Lower leg skin (tissue), 3 donors: ENCODE measurements at regions not wholly inside any gene's neighbourhood (a gene's known extent, or its start where the extent isn't known, plus 50 kb on each side); places are given as distances from the start of the nearest gene placed in this dataset.

Experiments used
- POLR2A ChIP-seq, 2 donors: fragments of 450-650 bp; IDR thresholded peaks; one replicate each; pipeline ENCODE4 v1.6.1; 2016 to 2017; ENCODE audit warnings: antibody characterized with exemption in 2 of 2, mild to moderate bottlenecking in 1 of 2, moderate library complexity in 1 of 2
- TF ChIP-seq, protein P1 (sequence below), 3 donors: fragments of 450-650 bp; IDR thresholded peaks; one replicate each; pipeline ENCODE4 v1.5.1; 2016; ENCODE audit warnings: antibody characterized with exemption in 3 of 3, mild to moderate bottlenecking in 3 of 3, moderate library complexity in 2 of 3

DNA sequence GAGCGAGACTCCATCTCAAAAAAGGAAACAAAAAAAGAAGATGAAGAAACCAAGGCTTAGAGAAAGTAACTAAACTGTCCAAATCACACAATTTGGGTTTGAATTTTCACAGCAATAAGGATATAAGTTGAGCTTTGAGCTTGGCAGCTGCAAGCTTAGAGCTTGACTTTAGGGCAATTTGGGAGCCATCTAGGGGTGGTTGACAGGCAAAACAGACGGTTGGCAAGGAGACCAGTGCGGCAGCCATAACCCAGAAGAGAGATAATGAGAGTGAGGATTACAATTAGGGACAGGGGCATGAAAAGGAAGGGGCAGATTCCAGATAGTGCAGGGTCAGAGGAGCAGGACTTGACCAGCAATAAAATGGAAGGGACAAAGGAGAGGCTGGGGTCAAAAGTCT lies 382.2 kb upstream of the HNRNPA3 start:
- TF ChIP-seq, protein P1, sequence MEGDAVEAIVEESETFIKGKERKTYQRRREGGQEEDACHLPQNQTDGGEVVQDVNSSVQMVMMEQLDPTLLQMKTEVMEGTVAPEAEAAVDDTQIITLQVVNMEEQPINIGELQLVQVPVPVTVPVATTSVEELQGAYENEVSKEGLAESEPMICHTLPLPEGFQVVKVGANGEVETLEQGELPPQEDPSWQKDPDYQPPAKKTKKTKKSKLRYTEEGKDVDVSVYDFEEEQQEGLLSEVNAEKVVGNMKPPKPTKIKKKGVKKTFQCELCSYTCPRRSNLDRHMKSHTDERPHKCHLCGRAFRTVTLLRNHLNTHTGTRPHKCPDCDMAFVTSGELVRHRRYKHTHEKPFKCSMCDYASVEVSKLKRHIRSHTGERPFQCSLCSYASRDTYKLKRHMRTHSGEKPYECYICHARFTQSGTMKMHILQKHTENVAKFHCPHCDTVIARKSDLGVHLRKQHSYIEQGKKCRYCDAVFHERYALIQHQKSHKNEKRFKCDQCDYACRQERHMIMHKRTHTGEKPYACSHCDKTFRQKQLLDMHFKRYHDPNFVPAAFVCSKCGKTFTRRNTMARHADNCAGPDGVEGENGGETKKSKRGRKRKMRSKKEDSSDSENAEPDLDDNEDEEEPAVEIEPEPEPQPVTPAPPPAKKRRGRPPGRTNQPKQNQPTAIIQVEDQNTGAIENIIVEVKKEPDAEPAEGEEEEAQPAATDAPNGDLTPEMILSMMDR (IDR thresholded peaks at IDR 0.05) = no peak
- TF ChIP-seq POLR2A (IDR thresholded peaks at IDR 0.05) = no peak
